HUES48 (cell line): ENCODE measurements at regions not wholly inside any gene's neighbourhood (a gene's known extent, or its start where the extent isn't known, plus 50 kb on each side); places are given as distances from the start of the nearest gene placed in this dataset.

Source experiments
- H3K27ac ChIP-seq: one replicate; pipeline ENCODE4 v1.7.0; 2013; ENCODE audit warnings: low read depth, low read length, inconsistent platforms
- H3K27me3 ChIP-seq: 2 replicates; pipeline ENCODE4 v1.6.1; 2013; ENCODE audit warnings: mild to moderate bottlenecking, low read length; ENCODE audit not compliant: control insufficient read depth, insufficient read depth
- H3K36me3 ChIP-seq: 2 replicates; pipeline ENCODE4 v1.6.1; 2013; ENCODE audit warnings: low read length; ENCODE audit not compliant: control insufficient read depth, insufficient read depth
- H3K4me1 ChIP-seq: 2 replicates; pipeline ENCODE4 v1.6.1; 2013; ENCODE audit warnings: mild to moderate bottlenecking, low read length; ENCODE audit not compliant: control insufficient read depth, insufficient read depth
- H3K4me3 ChIP-seq: 2 replicates; pipeline ENCODE4 v1.5.1; 2013; ENCODE audit warnings: mild to moderate bottlenecking, low read depth, low read length
- H3K9ac ChIP-seq: 2 replicates; pipeline ENCODE4 v1.6.1; 2013; ENCODE audit warnings: mild to moderate bottlenecking, low read depth, low read length, moderate library complexity
- H3K9me3 ChIP-seq: 2 replicates; pipeline ENCODE4 v1.6.1; 2013; ENCODE audit warnings: low read length; ENCODE audit not compliant: control insufficient read depth, insufficient read depth

DNA sequence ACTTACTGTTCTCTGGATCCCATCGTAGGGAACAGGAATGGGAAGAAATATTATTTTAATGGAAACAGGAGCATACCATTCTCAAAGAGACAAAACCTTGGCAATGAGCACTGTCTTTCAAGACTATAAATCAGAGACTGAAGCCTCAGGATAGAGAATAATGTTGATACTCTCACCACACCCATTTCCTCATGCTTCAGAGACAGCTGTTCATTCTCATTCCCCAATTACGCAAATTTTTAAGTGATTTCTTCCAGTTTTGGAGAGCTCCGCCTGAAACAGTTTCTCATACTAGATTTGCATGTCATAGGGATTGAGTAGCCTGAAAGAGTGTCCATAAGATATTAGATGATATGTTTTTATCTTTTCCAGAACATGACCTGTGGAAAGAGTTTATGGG, 290.5 kb upstream of the RASA1 start:
- Histone ChIP-seq H3K36me3 (no peaks in the 10 kb centered on the region), H3K4me3 (no peak overlapping the region), H3K4me1 (0 out of 2 replicates have a peak, but pooled peaks cover 5% of the 10 kb centered on the region), H3K27me3 (no peaks in the 10 kb centered on the region), H3K9me3 (no peaks in the 10 kb centered on the region), H3K27ac (no peak overlapping the region), H3K9ac (no peak overlapping the region)

DNA sequence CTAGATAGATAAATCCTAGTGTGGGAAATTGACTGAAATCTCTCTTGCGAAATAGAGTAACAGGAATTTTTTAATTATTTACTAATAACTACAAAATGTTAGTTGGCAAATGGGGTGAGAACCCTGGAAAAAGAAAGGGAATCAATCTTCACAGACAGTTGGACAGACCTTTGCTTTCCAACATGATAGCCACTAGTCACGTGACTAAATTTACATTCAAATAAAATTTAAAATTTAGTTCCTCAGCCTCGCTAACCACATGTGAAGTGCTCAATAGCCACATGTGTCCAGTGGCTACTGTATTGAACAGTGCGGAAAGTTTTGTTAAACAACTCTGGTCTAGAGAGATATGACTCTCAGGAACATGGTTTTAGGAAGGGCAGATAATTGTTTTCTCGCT, 289.9 kb upstream of the RASA1 start:
- Histone ChIP-seq H3K27me3 (no peaks in the 10 kb centered on the region), H3K4me1 (0 out of 2 replicates have a peak, but pooled peaks cover 5% of the 10 kb centered on the region), H3K4me3 (no peak overlapping the region), H3K9me3 (no peaks in the 10 kb centered on the region), H3K36me3 (no peaks in the 10 kb centered on the region), H3K27ac (no peak overlapping the region), H3K9ac (no peak overlapping the region)

DNA sequence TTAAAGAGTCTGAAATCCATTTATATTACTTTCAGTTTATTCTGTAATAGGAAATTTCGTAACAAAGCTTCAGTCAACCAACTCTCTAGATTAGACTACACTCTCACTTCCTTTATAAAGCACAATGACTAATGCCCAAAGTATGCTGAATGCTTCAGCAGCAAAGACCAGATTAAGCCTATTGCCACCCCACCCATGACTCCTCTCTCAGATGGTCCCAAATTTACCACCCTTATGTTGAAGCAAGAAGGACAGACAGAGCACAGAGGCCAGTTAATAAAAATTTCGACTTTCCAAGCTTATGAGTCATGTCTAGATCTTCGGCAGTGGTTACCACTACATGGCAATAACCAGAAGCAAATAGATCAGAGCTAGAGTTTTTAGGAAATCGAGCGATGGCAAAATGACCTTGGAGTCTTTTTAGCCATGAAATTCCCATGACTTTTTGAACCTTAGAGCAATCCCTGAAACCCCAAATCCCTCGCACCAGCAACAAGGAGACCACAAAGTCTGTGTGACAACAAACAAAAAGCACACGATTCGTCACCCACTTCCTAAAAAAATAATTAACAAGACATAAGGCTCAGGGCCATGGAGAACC, 287.8 kb upstream of the RASA1 start:
- Histone ChIP-seq H3K9me3 (no peaks in the 10 kb centered on the region), H3K4me3 (no peak overlapping the region), H3K4me1 (0 out of 2 replicates have a peak, but pooled peaks cover 5% of the 10 kb centered on the region), H3K27ac (no peak overlapping the region), H3K36me3 (no peaks in the 10 kb centered on the region), H3K27me3 (no peaks in the 10 kb centered on the region), H3K9ac (no peak overlapping the region)

DNA sequence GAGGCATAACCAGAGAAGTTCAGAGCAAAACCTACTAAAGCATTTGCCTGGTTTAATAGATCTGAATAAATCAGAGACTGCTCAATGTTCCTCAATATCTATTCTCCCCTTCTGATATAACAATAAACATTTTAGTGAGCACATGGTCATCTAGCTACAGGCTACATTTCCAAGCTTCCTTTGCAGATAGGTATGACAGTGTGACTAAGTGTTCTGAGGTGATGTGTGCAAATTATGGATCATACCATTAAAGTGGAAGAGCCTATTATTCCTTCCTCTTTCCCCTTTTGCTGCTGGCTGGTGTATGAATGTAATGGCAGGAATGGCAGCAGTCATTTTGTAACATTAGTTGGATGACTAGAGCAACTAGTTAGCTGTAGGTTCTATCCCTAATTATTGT, 285.8 kb upstream of the RASA1 start:
- Histone ChIP-seq H3K4me3 (no peak overlapping the region), H3K9me3 (no peaks in the 10 kb centered on the region), H3K4me1 (0 out of 2 replicates have a peak, but pooled peaks cover 5% of the 10 kb centered on the region), H3K27ac (no peak overlapping the region), H3K9ac (no peak overlapping the region), H3K27me3 (no peaks in the 10 kb centered on the region), H3K36me3 (no peaks in the 10 kb centered on the region)

DNA sequence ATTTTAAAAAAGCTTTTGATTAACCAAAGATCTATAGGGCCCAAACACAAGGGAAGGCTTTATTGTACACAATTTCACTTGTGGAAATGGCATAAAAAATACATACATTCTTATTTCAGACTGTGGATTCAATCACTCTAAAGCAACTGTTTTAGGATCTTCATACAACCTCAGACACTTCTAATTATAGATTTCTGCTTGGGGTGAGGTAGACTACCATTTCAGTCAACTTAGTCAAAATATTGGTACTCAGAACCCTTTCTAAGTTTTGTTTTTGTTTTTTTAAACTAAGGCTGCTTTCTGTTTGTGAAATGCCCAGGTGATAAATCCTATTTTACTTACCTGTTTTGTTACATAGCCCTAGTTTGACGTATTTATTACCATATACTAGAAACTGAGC, 284.5 kb upstream of the RASA1 start:
- H3K9ac ChIP-seq = no peak overlapping the region
- 0 out of 2 replicates have a peak, but pooled peaks cover 5% of the 10 kb centered on the region for H3K4me1 ChIP-seq
- no peaks in the 10 kb centered on the region for H3K27me3 ChIP-seq

DNA sequence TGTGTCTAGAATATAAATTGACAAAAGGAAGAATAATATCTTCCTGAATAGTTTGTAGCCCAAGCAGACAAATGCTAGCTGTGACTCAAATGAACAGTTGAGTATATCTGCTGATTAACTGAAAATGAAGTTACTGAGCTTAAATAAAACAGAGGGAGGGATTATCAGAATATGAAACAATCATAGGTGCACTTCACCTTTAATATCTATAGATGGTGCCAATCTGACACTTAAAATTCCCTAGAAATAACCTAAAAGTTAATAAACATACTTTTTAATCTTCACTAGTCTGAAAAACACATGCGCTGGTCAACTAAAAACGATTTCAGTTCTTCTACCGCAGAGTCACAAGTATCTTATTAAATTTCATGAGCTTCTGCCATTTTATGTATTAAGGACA, 280.8 kb upstream of the RASA1 start:
- H3K9ac ChIP-seq = no peak overlapping the region
- H3K4me1 ChIP-seq = no peaks in the 10 kb centered on the region
- no peaks in the 10 kb centered on the region for H3K36me3 ChIP-seq
- H3K4me3 ChIP-seq = no peak overlapping the region
- H3K27ac ChIP-seq = no peak overlapping the region
- no peaks in the 10 kb centered on the region for H3K9me3 ChIP-seq
- no peaks in the 10 kb centered on the region for H3K27me3 ChIP-seq

More for the DNA sequence above, 284.5 kb upstream of the RASA1 start:
- H3K36me3 ChIP-seq = no peaks in the 10 kb centered on the region
- H3K27ac ChIP-seq = no peak overlapping the region
- H3K9me3 ChIP-seq = no peaks in the 10 kb centered on the region
- no peak overlapping the region for H3K4me3 ChIP-seq

DNA sequence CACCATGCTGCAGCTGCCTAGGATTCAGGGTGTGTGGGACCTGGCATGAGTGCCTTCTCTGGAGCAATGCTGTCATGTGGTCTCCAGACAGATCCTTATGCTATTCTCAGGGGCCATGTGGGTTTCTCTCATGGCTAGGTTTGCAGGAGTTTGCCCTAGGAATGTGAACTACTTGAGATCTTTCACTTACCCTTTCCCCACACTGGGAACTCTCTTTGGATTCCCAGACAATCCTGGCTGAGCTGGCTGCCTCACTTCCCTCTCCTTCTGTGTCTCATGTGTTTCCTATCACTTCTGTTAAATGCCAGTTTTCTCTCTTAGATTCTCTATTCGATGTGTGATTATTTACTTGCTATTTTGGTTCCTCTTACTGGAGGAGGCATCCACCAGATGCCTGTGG, 270.2 kb upstream of the RASA1 start:
- no peak overlapping the region for H3K27ac ChIP-seq
- no peak overlapping the region for H3K9ac ChIP-seq
- no peaks in the 10 kb centered on the region for H3K36me3 ChIP-seq
- no peak overlapping the region for H3K4me3 ChIP-seq
- no peaks in the 10 kb centered on the region for H3K9me3 ChIP-seq
- H3K4me1 ChIP-seq = no peaks in the 10 kb centered on the region
- no peaks in the 10 kb centered on the region for H3K27me3 ChIP-seq

DNA sequence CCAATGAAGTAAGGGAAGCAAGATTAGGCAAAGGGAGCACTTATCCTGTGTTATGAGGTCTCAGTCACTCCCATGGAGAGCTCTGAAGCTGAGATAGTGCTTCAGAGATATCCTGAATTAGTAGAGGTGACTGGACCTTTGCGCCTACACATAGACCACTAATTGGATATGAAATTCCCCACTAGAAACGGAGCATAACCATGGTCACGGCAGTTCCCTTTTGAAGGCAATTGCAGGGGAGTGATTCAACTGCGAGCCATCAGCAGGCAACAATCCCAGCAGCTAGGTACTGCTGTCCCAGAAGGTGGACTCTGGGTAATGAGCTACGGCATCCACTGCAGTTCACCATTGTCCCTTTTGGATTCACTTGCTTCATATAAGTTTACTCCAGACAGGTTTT, 267.7 kb upstream of the RASA1 start:
- no peak overlapping the region for H3K9ac ChIP-seq
- no peaks in the 10 kb centered on the region for H3K36me3 ChIP-seq
- H3K27me3 ChIP-seq = no peaks in the 10 kb centered on the region
- H3K9me3 ChIP-seq = no peaks in the 10 kb centered on the region
- H3K4me3 ChIP-seq = no peak overlapping the region
- H3K4me1 ChIP-seq = no peaks in the 10 kb centered on the region
- no peak overlapping the region for H3K27ac ChIP-seq

DNA sequence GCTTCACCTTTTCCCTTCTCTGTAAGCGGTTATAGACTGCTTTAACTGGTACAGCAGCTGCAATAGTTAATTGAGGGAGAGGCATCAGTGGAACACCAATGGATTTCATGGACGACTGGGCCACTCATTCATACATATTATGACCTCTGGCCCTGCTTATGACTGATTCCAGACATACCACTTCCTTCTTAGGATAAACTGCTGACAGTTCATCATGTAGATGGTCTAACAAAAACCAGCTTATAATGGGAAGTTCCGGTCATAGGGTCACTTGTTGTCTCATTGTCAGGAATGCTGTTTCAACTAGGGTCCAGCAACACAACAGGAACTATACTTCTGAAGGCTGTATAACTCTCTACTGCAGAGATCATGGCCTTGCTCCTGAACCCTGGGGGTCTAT, 265.2 kb upstream of the RASA1 start:
- no peak overlapping the region for H3K9ac ChIP-seq
- H3K27me3 ChIP-seq = no peaks in the 10 kb centered on the region
- no peaks in the 10 kb centered on the region for H3K4me1 ChIP-seq
- H3K36me3 ChIP-seq = no peaks in the 10 kb centered on the region
- H3K27ac ChIP-seq = no peak overlapping the region
- H3K9me3 ChIP-seq = no peaks in the 10 kb centered on the region
- no peak overlapping the region for H3K4me3 ChIP-seq

DNA sequence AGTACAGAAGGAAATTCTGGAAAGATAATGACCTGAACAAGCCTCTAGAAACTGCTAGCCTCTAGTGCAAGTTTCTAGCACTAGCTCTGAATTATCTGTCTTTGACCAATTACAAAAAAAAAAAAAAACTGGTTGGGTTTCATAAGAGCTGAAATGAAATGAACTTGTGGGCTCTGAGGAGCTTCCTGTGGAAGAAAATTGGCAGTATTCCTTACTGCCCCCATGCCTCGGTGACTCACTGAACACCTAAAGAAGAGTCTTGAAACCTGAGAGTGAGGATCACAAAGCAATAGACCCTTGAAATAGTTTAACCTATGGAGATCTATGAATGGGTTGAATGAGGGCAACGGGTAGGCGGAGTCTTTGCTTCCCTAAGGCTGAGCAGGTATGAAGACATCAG, 263.6 kb upstream of the RASA1 start:
- Histone ChIP-seq H3K27ac (no peak overlapping the region), H3K4me3 (no peak overlapping the region), H3K4me1 (no peaks in the 10 kb centered on the region), H3K9me3 (no peaks in the 10 kb centered on the region), H3K27me3 (no peaks in the 10 kb centered on the region), H3K36me3 (no peaks in the 10 kb centered on the region), H3K9ac (no peak overlapping the region)

DNA sequence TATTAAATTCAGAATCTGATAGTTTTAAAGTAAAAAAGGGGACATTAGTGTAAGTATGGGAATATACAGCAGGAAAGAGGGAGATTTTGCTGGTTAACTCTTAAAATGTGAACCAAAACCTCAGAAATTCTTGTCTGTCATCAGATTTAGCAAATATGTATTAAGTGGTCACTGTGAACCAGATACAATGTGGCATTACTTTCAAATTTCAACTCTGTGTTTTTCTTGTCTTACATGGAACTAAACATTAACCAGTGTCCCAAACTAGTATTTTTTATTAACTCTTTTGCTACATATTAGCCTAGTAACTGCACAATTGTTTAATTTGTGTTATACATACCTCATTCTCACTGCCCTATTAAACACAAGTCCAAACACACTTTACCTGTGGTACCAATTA, 259.9 kb upstream of the RASA1 start:
- Histone ChIP-seq H3K4me3 (no peak overlapping the region), H3K9ac (no peak overlapping the region), H3K27me3 (no peaks in the 10 kb centered on the region), H3K36me3 (no peaks in the 10 kb centered on the region), H3K9me3 (no peaks in the 10 kb centered on the region), H3K27ac (no peak overlapping the region), H3K4me1 (no peaks in the 10 kb centered on the region)
